SK-N-SH treated with all-trans-retinoic acid at 6 μM for 48 hours (cell line): ENCODE measurements at regions not wholly inside any gene's neighbourhood (a gene's known extent, or its start where the extent isn't known, plus 50 kb on each side); places are given as distances from the start of the nearest gene placed in this dataset.

Experiments
- ARNTL ChIP-seq: fragments of 450-650 bp; formaldehyde crosslinking; IDR thresholded peaks from 2 replicates; pipeline ENCODE4 v1.5.0; 2020; ENCODE audit warnings: low read depth, mild to moderate bottlenecking, moderate library complexity, borderline replicate concordance
- CREB5 ChIP-seq: fragments of 250-450 bp; sonication (Bioruptor Pico); IDR thresholded peaks from 2 replicates; pipeline ENCODE4 v1.5.1; 2020; ENCODE audit warnings: low read depth, mild to moderate bottlenecking, moderate library complexity
- ESRRG ChIP-seq: fragments of 250-450 bp; sonication (Bioruptor Pico); IDR thresholded peaks from 2 replicates; pipeline ENCODE4 v1.6.1; 2021; ENCODE audit warnings: mild to moderate bottlenecking
- PATZ1 ChIP-seq: fragments of 250-450 bp; sonication (Bioruptor Pico); IDR thresholded peaks from 2 replicates; pipeline ENCODE4 v1.8.0; 2020; ENCODE audit warnings: mild to moderate bottlenecking, moderate library complexity, borderline replicate concordance
- PPARA ChIP-seq: fragments of 250-450 bp; sonication (Bioruptor Pico); IDR thresholded peaks from 2 replicates; pipeline ENCODE4 v1.5.0; 2020; ENCODE audit warnings: mild to moderate bottlenecking, borderline replicate concordance
- SNAI2 ChIP-seq: fragments of 250-450 bp; sonication (Bioruptor Pico); IDR thresholded peaks from 2 replicates; pipeline ENCODE4 v1.5.0; 2020; ENCODE audit warnings: mild to moderate bottlenecking, moderate library complexity
- TCF4 ChIP-seq: fragments of 250-450 bp; sonication (Bioruptor Pico); IDR thresholded peaks from 2 replicates; pipeline ENCODE4 v1.8.0; 2021; ENCODE audit warnings: mild to moderate bottlenecking, moderate library complexity, borderline replicate concordance
- ZC3H10 ChIP-seq: fragments of 250-450 bp; sonication (Bioruptor Pico); IDR thresholded peaks from 2 replicates; pipeline ENCODE4 v1.5.1; 2021; ENCODE audit warnings: mild to moderate bottlenecking, moderate library complexity
- ZFP30 ChIP-seq: fragments of 450-650 bp; formaldehyde crosslinking; IDR thresholded peaks from 2 replicates; pipeline ENCODE4 v1.5.0; 2022; ENCODE audit warnings: mild to moderate bottlenecking, moderate library complexity
- ZNF565 ChIP-seq: fragments of 450-650 bp; formaldehyde crosslinking; conservative IDR thresholded peaks from 2 replicates; pipeline ENCODE4 v1.5.0; 2020; ENCODE audit warnings: low read depth, mild to moderate bottlenecking, moderate library complexity

GRCh38 chr2:14401873-14402272 lies 230.6 kb upstream of the LRATD1 start:
- TF ChIP-seq CREB5 (no peak), ZFP30 (CRISPR knock-in tag) (no peak), ARNTL (CRISPR knock-in tag) (no peak), ESRRG (CRISPR knock-in tag) (no peak), TCF4 (CRISPR knock-in tag) (no peak), ZNF565 (no peak), PPARA (no peak), ZC3H10 (no peak), SNAI2 (CRISPR knock-in tag) (no peak), PATZ1 (no peak)
